ENCODE measurements at regions not wholly inside any gene's neighbourhood (a gene's known extent, or its start where the extent isn't known, plus 50 kb on each side); places are given as distances from the start of the nearest gene placed in this dataset.

DNA sequence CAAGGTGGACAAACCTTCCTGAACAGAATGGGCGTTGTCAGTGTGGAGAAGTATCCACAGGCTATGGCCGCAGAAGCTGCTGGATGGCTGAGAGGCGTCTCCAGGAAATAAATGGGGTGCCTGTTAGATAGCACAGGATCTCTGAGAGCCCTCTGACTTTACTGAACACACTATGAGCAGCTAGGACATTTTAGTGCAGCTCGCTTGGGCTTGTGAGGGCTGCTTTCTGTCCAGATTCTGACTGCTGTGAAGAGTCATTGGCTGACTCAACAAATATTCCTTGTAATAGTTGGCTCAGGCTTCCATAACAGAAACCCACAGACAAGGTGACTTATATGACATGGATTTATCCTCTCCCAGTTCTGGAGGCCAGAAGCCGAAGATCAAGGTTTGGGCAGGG, 100.2 kb upstream of the SNTG2 start:
- Histone ChIP-seq H3K27ac (no peak overlapping the region), H4K20me1 (ENCODE audit: insufficient read depth) (no peaks in the 10 kb centered on the region), H3K79me2 (ENCODE audit: insufficient read depth, low read depth) (no peaks in the 10 kb centered on the region), H3K36me3 (ENCODE audit: insufficient read depth) (no peaks in the 10 kb centered on the region), H3K27me3 (ENCODE audit: insufficient read depth, low read depth) (no peaks in the 10 kb centered on the region), H2AFZ (ENCODE audit: low read depth) (no peak overlapping the region), H3K4me2 (no peak overlapping the region), H3K9ac (no peak overlapping the region), H3K4me3 (IDR thresholded peaks at IDR 0.05; ENCODE audit: insufficient read depth, low read depth, low read length) (no peak overlapping the region), H3K4me1 (ENCODE audit: low read depth, poor library complexity, severe bottlenecking) (no peaks in the 10 kb centered on the region)
- TF ChIP-seq, protein P1, sequence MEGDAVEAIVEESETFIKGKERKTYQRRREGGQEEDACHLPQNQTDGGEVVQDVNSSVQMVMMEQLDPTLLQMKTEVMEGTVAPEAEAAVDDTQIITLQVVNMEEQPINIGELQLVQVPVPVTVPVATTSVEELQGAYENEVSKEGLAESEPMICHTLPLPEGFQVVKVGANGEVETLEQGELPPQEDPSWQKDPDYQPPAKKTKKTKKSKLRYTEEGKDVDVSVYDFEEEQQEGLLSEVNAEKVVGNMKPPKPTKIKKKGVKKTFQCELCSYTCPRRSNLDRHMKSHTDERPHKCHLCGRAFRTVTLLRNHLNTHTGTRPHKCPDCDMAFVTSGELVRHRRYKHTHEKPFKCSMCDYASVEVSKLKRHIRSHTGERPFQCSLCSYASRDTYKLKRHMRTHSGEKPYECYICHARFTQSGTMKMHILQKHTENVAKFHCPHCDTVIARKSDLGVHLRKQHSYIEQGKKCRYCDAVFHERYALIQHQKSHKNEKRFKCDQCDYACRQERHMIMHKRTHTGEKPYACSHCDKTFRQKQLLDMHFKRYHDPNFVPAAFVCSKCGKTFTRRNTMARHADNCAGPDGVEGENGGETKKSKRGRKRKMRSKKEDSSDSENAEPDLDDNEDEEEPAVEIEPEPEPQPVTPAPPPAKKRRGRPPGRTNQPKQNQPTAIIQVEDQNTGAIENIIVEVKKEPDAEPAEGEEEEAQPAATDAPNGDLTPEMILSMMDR (conservative IDR thresholded peaks at IDR 0.05; ENCODE audit: low read depth, low read length): no peak

DNA sequence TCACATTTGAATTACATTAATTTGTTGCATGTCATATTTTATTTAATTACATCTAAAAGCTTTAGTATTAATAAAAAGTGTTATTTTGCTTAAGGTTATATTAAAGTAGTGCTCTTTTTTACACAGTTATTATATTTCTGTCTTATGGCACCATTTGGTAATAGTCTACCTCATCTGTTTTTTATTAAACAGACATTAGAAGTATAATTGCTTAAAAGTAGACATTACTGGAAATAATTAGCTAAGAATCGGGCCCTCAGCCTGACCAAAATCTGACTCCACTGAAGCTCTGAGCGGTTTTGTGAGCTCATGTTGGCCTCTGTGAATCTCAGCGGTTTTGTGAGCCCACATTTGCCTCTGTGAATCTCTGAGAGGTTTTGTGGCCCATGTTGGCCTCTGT, 102.5 kb upstream of the SNTG2 start:
- Histone ChIP-seq H3K4me2 (no peak overlapping the region), H3K9ac (no peak overlapping the region), H3K27me3 (ENCODE audit: insufficient read depth, low read depth) (no peaks in the 10 kb centered on the region), H3K4me3 (IDR thresholded peaks at IDR 0.05; ENCODE audit: insufficient read depth, low read depth, low read length) (no peak overlapping the region), H3K79me2 (ENCODE audit: insufficient read depth, low read depth) (no peaks in the 10 kb centered on the region), H2AFZ (ENCODE audit: low read depth) (no peak overlapping the region), H3K27ac (no peak overlapping the region), H4K20me1 (ENCODE audit: insufficient read depth) (no peaks in the 10 kb centered on the region), H3K36me3 (ENCODE audit: insufficient read depth) (no peaks in the 10 kb centered on the region), H3K4me1 (ENCODE audit: low read depth, poor library complexity, severe bottlenecking) (no peaks in the 10 kb centered on the region)
- TF ChIP-seq, protein P1 (conservative IDR thresholded peaks at IDR 0.05; ENCODE audit: low read depth, low read length): no peak

DNA sequence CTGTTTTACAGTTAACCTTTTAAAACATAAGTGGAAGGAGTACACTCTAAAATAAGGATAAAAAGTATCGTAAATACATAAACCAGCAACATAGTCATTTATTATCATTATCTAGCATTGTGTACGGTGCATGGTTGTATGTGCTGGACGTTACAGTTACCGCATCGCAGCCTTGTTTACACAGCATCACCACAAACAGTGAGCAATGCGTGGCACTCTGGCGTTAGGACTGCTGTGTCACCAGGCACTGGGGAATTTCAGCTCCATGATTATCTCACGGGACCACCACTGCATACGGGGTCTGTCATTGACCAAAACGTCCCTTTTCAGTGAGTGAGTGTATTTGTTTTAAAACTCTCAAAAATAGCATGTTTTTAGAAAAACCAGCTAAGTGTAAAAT, 103.0 kb upstream of the SNTG2 start:
- H3K27ac ChIP-seq: no peak overlapping the region
- H2AFZ ChIP-seq (ENCODE audit: low read depth): no peak overlapping the region
- no peaks in the 10 kb centered on the region for H4K20me1 ChIP-seq (ENCODE audit: insufficient read depth)
- no peaks in the 10 kb centered on the region for H3K79me2 ChIP-seq (ENCODE audit: insufficient read depth, low read depth)
- no peaks in the 10 kb centered on the region for H3K36me3 ChIP-seq (ENCODE audit: insufficient read depth)
- no peaks in the 10 kb centered on the region for H3K4me1 ChIP-seq (ENCODE audit: low read depth, poor library complexity, severe bottlenecking)
- H3K9ac ChIP-seq: no peak overlapping the region
- TF ChIP-seq, protein P1 (conservative IDR thresholded peaks at IDR 0.05; ENCODE audit: low read depth, low read length): no peak
- H3K27me3 ChIP-seq (ENCODE audit: insufficient read depth, low read depth): no peaks in the 10 kb centered on the region
- no peak overlapping the region for H3K4me2 ChIP-seq
- no peak overlapping the region for H3K4me3 ChIP-seq (IDR thresholded peaks at IDR 0.05; ENCODE audit: insufficient read depth, low read depth, low read length)

DNA sequence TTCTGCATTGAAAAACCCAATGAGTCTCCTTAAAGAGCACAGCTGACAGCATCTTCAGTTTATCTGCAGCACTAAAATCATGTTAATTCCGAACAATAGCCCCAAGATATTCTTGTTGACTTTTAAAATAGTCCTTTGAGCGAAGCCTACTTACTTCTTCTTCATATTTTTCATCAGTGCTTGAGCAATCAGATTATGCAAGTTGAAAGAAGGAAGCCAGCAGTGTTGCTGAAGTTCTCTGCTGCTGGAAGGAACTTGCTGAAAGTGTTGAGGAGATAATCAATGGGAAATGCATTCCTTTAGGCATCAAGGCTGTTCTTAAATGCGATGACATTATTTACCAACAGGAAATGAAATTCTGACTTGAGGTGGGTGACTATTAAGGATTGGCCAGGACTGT, 105.9 kb upstream of the SNTG2 start:
- Histone ChIP-seq H3K4me1 (ENCODE audit: low read depth, poor library complexity, severe bottlenecking) (no peaks in the 10 kb centered on the region), H3K79me2 (ENCODE audit: insufficient read depth, low read depth) (no peaks in the 10 kb centered on the region), H3K27me3 (ENCODE audit: insufficient read depth, low read depth) (no peaks in the 10 kb centered on the region), H4K20me1 (ENCODE audit: insufficient read depth) (no peaks in the 10 kb centered on the region), H3K9ac (no peak overlapping the region), H3K27ac (no peak overlapping the region), H3K4me2 (no peak overlapping the region), H2AFZ (ENCODE audit: low read depth) (no peak overlapping the region), H3K36me3 (ENCODE audit: insufficient read depth) (no peaks in the 10 kb centered on the region), H3K4me3 (IDR thresholded peaks at IDR 0.05; ENCODE audit: insufficient read depth, low read depth, low read length) (no peak overlapping the region)
- TF ChIP-seq, protein P1 (conservative IDR thresholded peaks at IDR 0.05; ENCODE audit: low read depth, low read length): no peak
